ENCODE measurements at regions not wholly inside any gene's neighbourhood (a gene's known extent, or its start where the extent isn't known, plus 50 kb on each side); places are given as distances from the start of the nearest gene placed in this dataset.

- TF ChIP-seq POLR2A (IDR thresholded peaks at IDR 0.05) (no peak), CTCF (IDR thresholded peaks at IDR 0.05) (no peak)
Measured at GRCh38 chr12:70101064-70101463, 142.2 kb upstream of the CNOT2 start.

Measured in adrenal gland (tissue), 5 donors.